CD14-positive monocyte (primary cell): ENCODE measurements at regions not wholly inside any gene's neighbourhood (a gene's known extent, or its start where the extent isn't known, plus 50 kb on each side); places are given as distances from the start of the nearest gene placed in this dataset.

ENCODE experiments used
- DNase-seq, 3 donors: peaks; one replicate each; pipeline ENCODE4 v3.0.0-alpha.2; 2011 to 2022
- H2AFZ ChIP-seq: 2 replicates; pipeline ENCODE4 v1.6.0; 2012; ENCODE audit warnings: mild to moderate bottlenecking, low read depth, low read length, inconsistent platforms; ENCODE audit not compliant: insufficient read depth, poor library complexity, severe bottlenecking
- H3K27ac ChIP-seq, 2 donors: 1 replicate in 1 of 2; 2 replicates in 1 of 2; pipeline ENCODE4 v1.5.1; 2012 to 2013; ENCODE audit warnings: low read length in 2 of 2, control low read depth in 1 of 2, inconsistent platforms in 1 of 2, low read depth in 1 of 2, mild to moderate bottlenecking in 1 of 2
- H3K27me3 ChIP-seq, 2 donors: one replicate each; pipeline versions ENCODE4 v1.6.0 to v1.6.1; 2011 to 2013; ENCODE audit warnings: low read length in 2 of 2; ENCODE audit not compliant: control insufficient read depth in 2 of 2, insufficient read depth in 2 of 2
- H3K36me3 ChIP-seq, 2 donors: replicated peaks in 1 of 2; 1 replicate in 1 of 2; 2 replicates in 1 of 2; pipeline versions ENCODE4 v1.5.1 to v1.6.1; 2012 to 2013; ENCODE audit warnings: low read length in 2 of 2, control low read depth in 1 of 2, inconsistent platforms in 1 of 2, mild to moderate bottlenecking in 1 of 2; ENCODE audit not compliant: insufficient read depth in 2 of 2, control insufficient read depth in 1 of 2
- H3K4me1 ChIP-seq, 2 donors: 1 replicate in 1 of 2; 2 replicates in 1 of 2; pipeline versions ENCODE4 v1.5.1 to v1.6.1; 2012 to 2013; ENCODE audit warnings: low read length in 2 of 2, control low read depth in 1 of 2, inconsistent platforms in 1 of 2, mild to moderate bottlenecking in 1 of 2, moderate library complexity in 1 of 2; ENCODE audit not compliant: insufficient read depth in 2 of 2, control insufficient read depth in 1 of 2
- H3K4me2 ChIP-seq: replicated peaks from 2 replicates; pipeline ENCODE3; 2012; ENCODE audit warnings: low read length, moderate library complexity, mild to moderate bottlenecking; ENCODE audit not compliant: poor library complexity, severe bottlenecking; ENCODE audit errors: extremely low read depth
- H3K4me3 ChIP-seq, 3 experiments: fragments of 200-600 bp in 1 of 3; sonication (generic) in 1 of 3; replicated peaks in 1 of 3; 1 replicate in 2 of 3; 2 replicates in 1 of 3; pipeline ENCODE4 v1.5.1; 2011 to 2013; ENCODE audit warnings: low read length in 3 of 3, mild to moderate bottlenecking in 3 of 3, control low read depth in 2 of 3, low read depth in 2 of 3, inconsistent platforms in 1 of 3, moderate library complexity in 1 of 3
- H3K79me2 ChIP-seq: 2 replicates; pipeline ENCODE4 v1.6.0; 2012; ENCODE audit warnings: mild to moderate bottlenecking, control low read depth, inconsistent platforms, low read length, moderate library complexity; ENCODE audit not compliant: insufficient read depth
- H3K9ac ChIP-seq: 2 replicates; pipeline ENCODE4 v1.6.0; 2017; ENCODE audit warnings: low read length, mild to moderate bottlenecking; ENCODE audit not compliant: insufficient read depth, poor library complexity, severe bottlenecking
- H3K9me3 ChIP-seq, 2 donors: replicated peaks in 1 of 2; 1 replicate in 1 of 2; 2 replicates in 1 of 2; pipeline versions ENCODE4 v1.5.1 to v1.6.1; 2012 to 2013; ENCODE audit warnings: low read length in 2 of 2, control low read depth in 1 of 2; ENCODE audit not compliant: control insufficient read depth in 1 of 2, insufficient read depth in 1 of 2
- H4K20me1 ChIP-seq: 2 replicates; pipeline ENCODE4 v1.6.0; 2012; ENCODE audit warnings: mild to moderate bottlenecking, low read length, control low read depth, moderate library complexity; ENCODE audit not compliant: insufficient read depth
- H3K27ac Mint-ChIP-seq, 7 donors: one replicate each; pipeline ENCODE4 v1.8.0; 2020; ENCODE audit warnings: mild to moderate bottlenecking in 7 of 7, mixed read lengths in 7 of 7, moderate library complexity in 6 of 7, inconsistent platforms in 2 of 7
- H3K27me3 Mint-ChIP-seq, 3 donors: one replicate each; pipeline ENCODE4 v1.8.0; 2021 to 2022; ENCODE audit warnings: low read depth in 3 of 3, mild to moderate bottlenecking in 3 of 3, mixed read lengths in 3 of 3, moderate library complexity in 3 of 3, inconsistent platforms in 1 of 3
- H3K36me3 Mint-ChIP-seq, 2 donors: one replicate each; pipeline ENCODE4 v1.8.0; 2020; ENCODE audit warnings: mixed read lengths in 2 of 2, inconsistent platforms in 1 of 2, mild to moderate bottlenecking in 1 of 2
- H3K4me1 Mint-ChIP-seq: one replicate; pipeline ENCODE4 v1.8.0; 2020; ENCODE audit warnings: mild to moderate bottlenecking, mixed read lengths
- H3K4me3 Mint-ChIP-seq, 2 donors: one replicate each; pipeline ENCODE4 v1.8.0; 2020; ENCODE audit warnings: mild to moderate bottlenecking in 2 of 2, mixed read lengths in 2 of 2, moderate library complexity in 1 of 2
- H3K9me3 Mint-ChIP-seq, 7 donors: one replicate each; pipeline ENCODE4 v1.8.0; 2020 to 2022; ENCODE audit warnings: mixed read lengths in 7 of 7, mild to moderate bottlenecking in 6 of 7, moderate library complexity in 6 of 7, inconsistent platforms in 2 of 7
- CTCF ChIP-seq: fragments of 200-600 bp; IDR thresholded peaks from one replicate; pipeline ENCODE4 v1.8.0; 2022; ENCODE audit warnings: antibody characterized with exemption, mild to moderate bottlenecking
- WGBS: methylation state at CpG from one replicate; pipeline ENCODE4 v1.1.5; 2013; ENCODE audit warnings: missing lambda C conversion rate; ENCODE audit not compliant: insufficient coverage; 5-methylcytosine and 5-hydroxymethylcytosine counted together
- intact Hi-C, 2 donors: fragments of 100-400 bp; cut with micrococcal nuclease; formaldehyde crosslinking; loops; one replicate each; pipeline versions ENCODE4 v1.15.0 to v1.15.1; 2023

DNA sequence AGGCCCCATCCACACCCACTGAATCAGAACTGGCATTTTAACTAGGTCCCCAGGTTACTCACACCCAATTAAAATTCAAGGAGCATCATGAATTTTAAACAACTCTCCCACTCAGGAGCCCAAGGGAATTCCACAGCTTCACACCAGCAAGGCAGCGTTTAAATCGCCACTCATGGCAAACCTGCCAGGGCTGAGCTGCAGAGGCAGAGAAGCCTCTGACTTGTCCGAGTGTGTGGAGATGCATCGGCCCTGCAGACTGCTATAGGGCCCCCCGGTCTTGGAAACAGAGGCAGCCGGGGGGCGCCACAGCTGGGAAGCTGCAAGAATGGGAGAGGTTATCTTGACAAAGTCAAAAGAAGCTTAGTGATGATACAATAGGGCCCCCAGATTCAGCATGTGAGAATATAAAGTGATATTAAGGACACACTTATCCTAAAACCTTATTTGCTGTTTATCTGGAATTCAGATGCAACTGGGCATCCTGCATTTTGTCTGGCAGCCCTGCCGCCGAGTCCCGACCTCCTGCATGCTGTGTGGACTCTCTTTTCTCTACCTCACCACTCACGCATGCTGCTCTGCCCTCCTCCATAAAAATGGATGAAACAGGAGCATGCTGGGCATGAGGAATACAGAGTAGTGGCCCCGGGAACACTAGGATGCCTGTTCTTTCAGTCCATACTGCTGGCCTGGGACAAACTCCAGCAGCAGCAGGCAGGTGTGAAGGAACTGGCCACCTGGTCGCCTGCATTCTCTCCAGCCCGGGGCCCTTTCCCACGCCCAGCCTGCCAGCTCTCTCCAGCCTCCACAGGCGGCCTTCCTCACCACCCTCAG, 126.1 kb downstream of the PXDC1 start:
- DNase-seq = no peak
- no peaks in the 10 kb centered on the region for H3K79me2 ChIP-seq
- peaks cover 14 to 31% (median 30%) of the 10 kb centered on the region in 3 donors for H3K27me3 Mint-ChIP-seq
- no peak overlapping the region for H3K9ac ChIP-seq
- H3K4me1 Mint-ChIP-seq = peaks cover 7% of the 10 kb centered on the region
- H2AFZ ChIP-seq = no peak overlapping the region
- H3K27me3 ChIP-seq = peaks cover 3 to 17% of the 10 kb centered on the region in 2 donors
- H3K36me3 ChIP-seq = no peaks in the 10 kb centered on the region
- H3K9me3 ChIP-seq = no peaks in the 10 kb centered on the region
- H3K27ac Mint-ChIP-seq = peak overlapping the region in 1 of 7 donors; percentile 17
- H3K4me3 ChIP-seq = no peak overlapping the region
- no peaks in the 10 kb centered on the region for H3K36me3 Mint-ChIP-seq
- H3K4me3 Mint-ChIP-seq = no peak overlapping the region
- H3K9me3 Mint-ChIP-seq = peaks cover 0 to 3% (median 0%) of the 10 kb centered on the region in 7 donors
- H3K4me2 ChIP-seq = no peak overlapping the region
- H4K20me1 ChIP-seq = no peaks in the 10 kb centered on the region
- no peak overlapping the region for H3K27ac ChIP-seq
- H3K4me1 ChIP-seq = no peaks in the 10 kb centered on the region
- WGBS = 88% methylated on average over 8 of the region's 16 CpGs
- intact Hi-C loops = no loop called here
- TF ChIP-seq CTCF = no peak

DNA sequence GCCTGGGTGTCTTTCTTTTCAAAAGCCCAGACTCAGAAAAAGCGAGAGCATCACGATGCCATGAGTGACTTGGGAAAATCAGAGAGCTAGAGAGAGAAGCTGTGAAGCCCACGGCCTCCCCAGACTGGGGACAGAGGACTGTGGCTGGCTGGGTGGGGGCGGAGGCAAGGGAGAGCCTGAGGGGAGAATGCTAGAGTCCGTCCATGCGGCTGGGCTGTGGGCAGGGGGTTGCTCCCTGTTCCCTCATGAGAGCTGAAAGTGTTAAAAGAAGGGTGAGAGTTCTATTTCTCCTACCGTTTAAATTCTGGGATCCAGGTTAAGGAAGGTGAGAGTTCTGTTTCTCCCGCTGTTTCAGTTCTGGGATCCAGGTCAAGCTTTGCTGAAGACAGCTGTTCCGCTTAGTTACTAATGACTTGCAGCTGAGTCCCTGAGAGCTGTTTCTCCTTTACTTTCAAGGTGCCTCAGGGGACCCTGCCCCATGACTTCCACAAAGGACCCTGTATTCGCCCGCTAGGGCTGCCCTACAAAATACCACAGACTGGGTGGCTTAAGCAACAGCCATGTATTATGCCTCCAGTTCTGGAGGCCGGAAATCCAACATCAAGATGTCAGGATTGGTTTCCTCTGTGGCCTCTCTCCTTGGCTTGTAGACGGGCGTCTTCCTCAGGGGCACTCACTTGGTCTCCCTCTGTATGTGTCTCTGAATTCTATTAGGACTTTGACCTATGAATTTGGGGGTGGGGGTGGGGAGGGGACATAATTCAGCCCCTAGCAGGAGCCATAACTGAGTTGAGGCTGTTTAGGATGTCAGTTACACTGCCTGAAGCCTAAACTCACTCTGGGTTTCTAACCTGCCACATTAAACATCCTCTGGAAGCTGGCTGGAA, 127.0 kb downstream of the PXDC1 start:
- WGBS = 82% methylated on average over 11 of the region's 14 CpGs
- DNase-seq = no peak
- Mint-ChIP-seq H3K27me3 (peaks cover 11 to 31% (median 30%) of the 10 kb centered on the region in 3 donors), H3K4me1 (peaks cover 7% of the 10 kb centered on the region), H3K9me3 (peaks cover 0 to 3% (median 0%) of the 10 kb centered on the region in 7 donors), H3K36me3 (no peaks in the 10 kb centered on the region), H3K27ac (no peak overlapping the region), H3K4me3 (no peak overlapping the region)
- Histone ChIP-seq H3K36me3 (no peaks in the 10 kb centered on the region), H3K4me1 (no peaks in the 10 kb centered on the region), H3K4me3 (no peak overlapping the region), H3K27ac (no peak overlapping the region), H4K20me1 (no peaks in the 10 kb centered on the region), H3K9me3 (no peaks in the 10 kb centered on the region), H3K4me2 (no peak overlapping the region), H3K9ac (no peak overlapping the region), H3K27me3 (peaks cover 3 to 17% of the 10 kb centered on the region in 2 donors), H3K79me2 (no peaks in the 10 kb centered on the region), H2AFZ (no peak overlapping the region)
- intact Hi-C loops = no loop called here
- no peak for TF ChIP-seq CTCF
